Memory B cell (primary cell): ENCODE measurements at regions not wholly inside any gene's neighbourhood (a gene's known extent, or its start where the extent isn't known, plus 50 kb on each side); places are given as distances from the start of the nearest gene placed in this dataset.
"Not testable (repeated sequence)": the region's sequence is repeated elsewhere in the genome, so short reads cannot be mapped to it uniquely, and the experiment has no call there.

Source experiments
- ATAC-seq: fragments of 150-1000 bp; cut with Tn5 transposase; 2 replicates; pipeline ENCODE4 v1.10.0; 2021; ENCODE audit warnings: low read depth, mild to moderate bottlenecking, moderate library complexity
- DNase-seq, 2 donors: peaks; one replicate each; pipeline ENCODE4 v3.0.0; 2022; ENCODE audit warnings: low spot score in 2 of 2
- H3K27ac Mint-ChIP-seq: one replicate; pipeline ENCODE4 v1.8.0; 2022; ENCODE audit warnings: mild to moderate bottlenecking, moderate library complexity, mixed read lengths
- H3K27me3 Mint-ChIP-seq: one replicate; pipeline ENCODE4 v1.8.0; 2022; ENCODE audit warnings: mixed read lengths
- H3K36me3 Mint-ChIP-seq: one replicate; pipeline ENCODE4 v1.8.0; 2022; ENCODE audit warnings: mild to moderate bottlenecking, mixed read lengths
- H3K4me1 Mint-ChIP-seq: one replicate; pipeline ENCODE4 v1.8.0; 2022; ENCODE audit warnings: mixed read lengths
- H3K4me3 Mint-ChIP-seq: one replicate; pipeline ENCODE4 v1.8.0; 2022; ENCODE audit warnings: mild to moderate bottlenecking, moderate library complexity, mixed read lengths
- H3K9me3 Mint-ChIP-seq: one replicate; pipeline ENCODE4 v1.8.0; 2022; ENCODE audit warnings: mixed read lengths

DNA sequence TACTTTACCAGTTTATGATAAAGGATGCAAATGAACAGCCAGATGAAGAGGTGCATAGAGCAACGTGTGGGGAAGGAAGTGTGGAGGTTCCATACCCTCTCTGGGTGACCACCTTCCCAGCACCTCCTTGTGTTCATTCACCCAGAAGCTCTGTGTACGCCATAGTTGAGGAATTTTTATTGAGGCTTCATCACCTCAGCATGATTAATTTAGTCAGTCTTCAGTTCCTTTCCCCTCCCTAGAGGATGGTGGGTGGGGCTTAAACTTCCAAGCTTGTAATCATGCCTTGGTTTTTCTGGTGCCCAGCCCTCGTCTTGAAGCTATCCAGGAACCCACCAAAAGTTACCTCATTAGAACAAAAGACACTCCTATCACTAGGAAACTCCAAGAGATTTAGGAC is 162.7 kb downstream of the PLCE1 start:
- Mint-ChIP-seq H3K27ac (no peak overlapping the region), H3K27me3 (no peaks in the 10 kb centered on the region), H3K4me3 (no peak overlapping the region), H3K36me3 (no peaks in the 10 kb centered on the region), H3K4me1 (no peaks in the 10 kb centered on the region), H3K9me3 (peaks cover 6% of the 10 kb centered on the region)
- DNase-seq (no peak), ATAC-seq (no peak)

GRCh38 chr10:94165158-94165611 is 171.5 kb downstream of the PLCE1 start:
- ATAC-seq, H3K9me3 Mint-ChIP-seq, H3K4me1 Mint-ChIP-seq, H3K27ac Mint-ChIP-seq, H3K4me3 Mint-ChIP-seq, DNase-seq, H3K36me3 Mint-ChIP-seq: not testable (repeated sequence)
- peaks cover 10% of the 10 kb centered on the region for H3K27me3 Mint-ChIP-seq

- DNase-seq (no peak), ATAC-seq (no peak)
- Mint-ChIP-seq H3K36me3 (no peaks in the 10 kb centered on the region), H3K27ac (no peak overlapping the region), H3K9me3 (no peaks in the 10 kb centered on the region), H3K27me3 (peaks cover 8% of the 10 kb centered on the region), H3K4me3 (no peak overlapping the region), H3K4me1 (no peaks in the 10 kb centered on the region)
Measured at GRCh38 chr10:94172332-94172731, 178.6 kb downstream of the PLCE1 start.

- Mint-ChIP-seq H3K27me3 (peaks cover 8% of the 10 kb centered on the region), H3K27ac (no peak overlapping the region), H3K36me3 (no peaks in the 10 kb centered on the region), H3K4me1 (no peaks in the 10 kb centered on the region), H3K4me3 (no peak overlapping the region), H3K9me3 (no peaks in the 10 kb centered on the region)
- DNase-seq, result no peak
- no peak for ATAC-seq
Measured at GRCh38 chr10:94173594-94173993, 179.9 kb downstream of the PLCE1 start.

- Mint-ChIP-seq H3K4me3 (no peak overlapping the region), H3K27me3 (peaks cover 1% of the 10 kb centered on the region), H3K36me3 (no peaks in the 10 kb centered on the region), H3K27ac (no peak overlapping the region), H3K4me1 (no peaks in the 10 kb centered on the region), H3K9me3 (no peaks in the 10 kb centered on the region)
- DNase-seq, result no peak
- no peak for ATAC-seq
Measured at GRCh38 chr10:94174838-94175237, 181.1 kb downstream of the PLCE1 start.

GRCh38 chr10:94178475-94179253 is 184.1 kb downstream of the NOC3L start:
- ATAC-seq (no peak), DNase-seq (no peak)
- Mint-ChIP-seq H3K4me3 (no peak overlapping the region), H3K4me1 (no peaks in the 10 kb centered on the region), H3K36me3 (no peaks in the 10 kb centered on the region), H3K27me3 (peaks cover 1% of the 10 kb centered on the region), H3K9me3 (no peaks in the 10 kb centered on the region), H3K27ac (no peak overlapping the region)

DNA sequence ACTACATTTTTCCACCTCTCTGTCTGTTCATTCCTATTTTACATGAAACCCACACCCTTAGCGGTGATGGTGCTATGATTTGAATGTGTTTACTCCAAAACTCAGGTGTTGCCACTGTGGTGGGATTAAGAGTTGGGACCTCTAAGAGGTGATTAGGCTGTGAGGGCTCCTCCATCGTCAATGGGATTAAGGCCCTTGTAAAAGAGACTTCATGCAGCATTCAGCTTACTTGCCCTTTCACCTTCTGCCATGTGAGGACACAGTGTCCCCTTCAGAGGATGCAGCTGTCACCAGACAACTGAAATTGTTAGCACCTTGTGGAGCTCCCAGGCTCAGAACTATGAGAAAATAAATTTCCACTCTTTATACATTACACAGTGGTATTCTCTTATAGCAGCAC is 182.2 kb downstream of the NOC3L start:
- H3K9me3 Mint-ChIP-seq, result no peaks in the 10 kb centered on the region
- H3K27me3 Mint-ChIP-seq, result peaks cover 3% of the 10 kb centered on the region
- no peak for ATAC-seq
- no peak overlapping the region for H3K4me3 Mint-ChIP-seq
- H3K4me1 Mint-ChIP-seq, result no peaks in the 10 kb centered on the region
- no peak for DNase-seq
- no peaks in the 10 kb centered on the region for H3K36me3 Mint-ChIP-seq
- no peak overlapping the region for H3K27ac Mint-ChIP-seq

DNA sequence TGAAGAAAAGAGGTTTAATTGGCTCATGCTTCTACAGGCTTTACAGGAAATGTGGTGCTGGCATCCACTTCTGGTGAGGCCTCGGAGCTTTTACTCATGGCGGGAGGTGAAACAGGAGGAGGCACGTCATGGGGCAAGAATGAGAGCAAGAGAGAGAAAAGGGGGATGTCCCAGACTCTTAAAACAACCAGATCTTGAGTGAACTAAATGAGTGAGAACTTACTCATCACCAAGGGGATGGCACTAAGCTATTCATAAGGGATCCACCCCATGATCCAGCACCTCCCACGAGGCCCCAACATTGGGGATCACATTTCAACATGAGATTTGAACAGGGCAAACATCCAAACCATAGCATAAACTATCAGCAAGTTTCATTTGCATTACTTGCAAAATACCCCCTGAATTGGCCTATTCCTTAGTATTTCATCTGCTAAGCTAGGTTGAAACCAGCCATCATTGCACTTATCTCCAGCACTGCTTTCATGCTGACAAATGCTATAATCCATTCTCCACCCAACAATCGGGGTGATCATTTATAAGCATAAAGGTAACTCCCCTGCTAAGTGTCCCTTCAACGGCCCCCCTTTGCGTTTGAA is 179.0 kb downstream of the NOC3L start:
- Mint-ChIP-seq H3K27ac (no peak overlapping the region), H3K9me3 (no peaks in the 10 kb centered on the region), H3K36me3 (no peaks in the 10 kb centered on the region), H3K4me3 (no peak overlapping the region), H3K27me3 (peaks cover 3% of the 10 kb centered on the region), H3K4me1 (no peaks in the 10 kb centered on the region)
- no peak for ATAC-seq
- DNase-seq, result no peak

DNA sequence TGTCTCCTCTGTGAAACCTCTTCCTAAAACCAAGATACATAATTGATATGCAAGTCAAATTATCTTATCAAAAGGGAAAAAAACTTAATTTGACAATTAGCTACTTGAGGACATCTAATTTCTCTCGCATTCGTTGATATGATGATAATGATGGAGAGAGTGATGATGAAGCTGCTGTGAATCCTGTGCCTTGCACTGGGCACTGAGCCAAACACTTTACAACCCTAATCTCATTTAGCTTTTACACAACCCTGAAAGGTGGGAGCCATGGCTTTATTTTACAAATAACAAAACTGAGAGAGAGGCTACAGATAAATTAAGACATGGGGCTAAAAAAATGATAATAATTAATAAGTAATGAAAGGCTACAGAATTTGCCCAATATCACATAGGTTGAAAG is 176.0 kb downstream of the NOC3L start:
- Mint-ChIP-seq H3K27me3 (peaks cover 6% of the 10 kb centered on the region), H3K9me3 (no peaks in the 10 kb centered on the region)
- no peak for ATAC-seq

GRCh38 chr10:94192333-94192732 is 170.4 kb downstream of the NOC3L start:
- Mint-ChIP-seq H3K27ac (no peak overlapping the region), H3K4me1 (no peaks in the 10 kb centered on the region), H3K27me3 (peaks cover 4% of the 10 kb centered on the region), H3K36me3 (no peaks in the 10 kb centered on the region), H3K4me3 (no peak overlapping the region), H3K9me3 (no peaks in the 10 kb centered on the region)
- no peak for ATAC-seq
- no peak for DNase-seq

More for the DNA sequence above, 176.0 kb downstream of the NOC3L start:
- Mint-ChIP-seq H3K4me3 (no peak overlapping the region), H3K36me3 (no peaks in the 10 kb centered on the region), H3K4me1 (no peaks in the 10 kb centered on the region), H3K27ac (no peak overlapping the region)
- DNase-seq, result no peak

DNA sequence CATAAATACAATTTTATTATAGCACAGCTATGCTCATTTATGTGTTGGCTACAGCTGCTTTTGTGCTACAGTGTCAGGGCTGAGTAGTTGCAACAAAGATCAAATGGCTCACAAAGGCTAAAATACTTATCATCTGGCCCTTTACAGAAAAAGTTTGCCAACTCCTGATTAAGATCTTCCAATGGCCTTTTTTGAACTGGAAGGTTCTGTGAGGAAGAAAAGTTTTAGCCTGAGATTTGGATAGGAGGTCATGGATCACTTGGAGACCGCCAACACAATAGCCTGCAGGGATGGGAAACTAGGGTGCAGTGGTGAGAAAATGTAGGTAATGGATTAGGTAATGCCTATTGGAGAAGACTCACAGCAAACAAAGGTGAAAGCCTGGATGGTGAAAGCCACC is 169.8 kb downstream of the NOC3L start:
- ATAC-seq, result no peak
- no peaks in the 10 kb centered on the region for H3K36me3 Mint-ChIP-seq
- H3K27ac Mint-ChIP-seq, result no peak overlapping the region
- H3K27me3 Mint-ChIP-seq, result peaks cover 4% of the 10 kb centered on the region
- H3K4me3 Mint-ChIP-seq, result no peak overlapping the region
- H3K4me1 Mint-ChIP-seq, result no peaks in the 10 kb centered on the region
- DNase-seq, result no peak
- no peaks in the 10 kb centered on the region for H3K9me3 Mint-ChIP-seq

DNA sequence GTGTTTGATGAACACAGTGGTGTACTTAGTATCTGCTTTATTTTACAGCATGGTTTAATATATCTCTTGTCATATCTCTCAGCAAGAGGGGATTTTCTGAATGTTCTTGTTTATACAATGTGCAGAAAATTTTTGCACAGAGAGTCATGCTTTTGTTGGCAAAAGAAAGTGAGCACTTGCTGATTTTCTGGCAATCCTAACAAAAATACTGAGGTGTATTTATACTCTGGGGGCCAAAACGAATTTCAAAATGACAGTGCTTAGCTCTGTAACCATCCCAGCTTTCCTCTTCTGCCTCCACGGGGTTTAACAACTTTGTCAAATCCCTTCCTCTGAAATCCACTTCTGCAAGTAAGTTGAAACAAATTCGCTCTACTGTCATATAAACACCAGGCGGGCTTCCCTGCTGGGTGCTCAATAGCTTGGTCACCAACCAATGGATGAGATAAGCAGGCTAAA is 169.2 kb downstream of the NOC3L start:
- H3K27me3 Mint-ChIP-seq, result peaks cover 4% of the 10 kb centered on the region
- no peaks in the 10 kb centered on the region for H3K9me3 Mint-ChIP-seq
- ATAC-seq (no peak), DNase-seq (no peak)
- H3K4me1 Mint-ChIP-seq, result no peaks in the 10 kb centered on the region
- no peak overlapping the region for H3K4me3 Mint-ChIP-seq
- no peaks in the 10 kb centered on the region for H3K36me3 Mint-ChIP-seq
- no peak overlapping the region for H3K27ac Mint-ChIP-seq

GRCh38 chr10:94194256-94194655 is 168.5 kb downstream of the NOC3L start:
- Mint-ChIP-seq H3K4me1 (no peaks in the 10 kb centered on the region), H3K27me3 (peaks cover 4% of the 10 kb centered on the region), H3K27ac (no peak overlapping the region), H3K4me3 (no peak overlapping the region), H3K36me3 (no peaks in the 10 kb centered on the region), H3K9me3 (no peaks in the 10 kb centered on the region)
- no peak for ATAC-seq
- no peak for DNase-seq

DNA sequence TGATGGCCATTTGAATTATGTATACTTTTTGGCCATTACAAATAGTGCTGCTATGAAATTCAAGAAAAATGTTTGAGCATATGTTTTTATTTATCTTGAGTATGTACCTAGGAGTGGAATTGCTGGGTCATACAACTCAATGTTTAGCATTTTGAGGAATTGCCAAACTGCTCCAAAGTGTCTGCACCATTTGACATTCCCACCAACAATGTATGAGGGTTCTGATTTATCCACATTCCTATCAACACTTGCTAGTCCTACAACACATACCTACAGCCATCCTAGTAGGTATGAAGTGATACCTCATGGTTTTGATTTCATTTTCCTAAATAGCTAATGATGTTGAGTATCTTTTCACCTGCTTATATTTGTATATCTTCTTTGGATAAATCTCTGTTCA is 165.5 kb downstream of the NOC3L start:
- H3K4me1 Mint-ChIP-seq, result no peaks in the 10 kb centered on the region
- no peak overlapping the region for H3K27ac Mint-ChIP-seq
- H3K9me3 Mint-ChIP-seq, result no peaks in the 10 kb centered on the region
- H3K4me3 Mint-ChIP-seq, result no peak overlapping the region
- DNase-seq (no peak), ATAC-seq (no peak)
- H3K27me3 Mint-ChIP-seq, result peaks cover 4% of the 10 kb centered on the region
- no peaks in the 10 kb centered on the region for H3K36me3 Mint-ChIP-seq

DNA sequence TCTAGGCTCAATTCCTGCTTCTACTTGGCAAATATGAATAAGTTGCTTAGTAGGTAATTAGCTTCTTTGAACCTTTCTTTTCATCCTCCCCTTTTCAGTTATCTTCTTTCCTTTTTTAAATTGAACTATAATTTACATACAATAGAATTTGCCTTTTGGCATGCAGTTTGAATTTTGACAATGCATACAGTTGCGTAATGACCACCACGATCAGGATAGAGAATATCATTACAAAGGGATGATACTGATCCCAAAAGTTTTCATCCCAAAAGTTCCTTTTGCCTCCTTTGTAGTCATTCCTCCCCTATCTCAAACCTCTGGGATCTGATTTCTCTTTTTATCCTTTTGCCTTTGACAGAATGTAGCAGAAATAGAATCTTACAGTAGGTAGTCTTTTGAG is 164.4 kb downstream of the NOC3L start:
- H3K27me3 Mint-ChIP-seq, result peaks cover 2% of the 10 kb centered on the region
- H3K4me1 Mint-ChIP-seq, result no peaks in the 10 kb centered on the region
- H3K27ac Mint-ChIP-seq, result no peak overlapping the region
- no peak for DNase-seq
- no peak overlapping the region for H3K4me3 Mint-ChIP-seq
- no peaks in the 10 kb centered on the region for H3K9me3 Mint-ChIP-seq
- ATAC-seq, result no peak
- H3K36me3 Mint-ChIP-seq, result no peaks in the 10 kb centered on the region
